ENCODE measurements at regions not wholly inside any gene's neighbourhood (a gene's known extent, or its start where the extent isn't known, plus 50 kb on each side); places are given as distances from the start of the nearest gene placed in this dataset.

DNA sequence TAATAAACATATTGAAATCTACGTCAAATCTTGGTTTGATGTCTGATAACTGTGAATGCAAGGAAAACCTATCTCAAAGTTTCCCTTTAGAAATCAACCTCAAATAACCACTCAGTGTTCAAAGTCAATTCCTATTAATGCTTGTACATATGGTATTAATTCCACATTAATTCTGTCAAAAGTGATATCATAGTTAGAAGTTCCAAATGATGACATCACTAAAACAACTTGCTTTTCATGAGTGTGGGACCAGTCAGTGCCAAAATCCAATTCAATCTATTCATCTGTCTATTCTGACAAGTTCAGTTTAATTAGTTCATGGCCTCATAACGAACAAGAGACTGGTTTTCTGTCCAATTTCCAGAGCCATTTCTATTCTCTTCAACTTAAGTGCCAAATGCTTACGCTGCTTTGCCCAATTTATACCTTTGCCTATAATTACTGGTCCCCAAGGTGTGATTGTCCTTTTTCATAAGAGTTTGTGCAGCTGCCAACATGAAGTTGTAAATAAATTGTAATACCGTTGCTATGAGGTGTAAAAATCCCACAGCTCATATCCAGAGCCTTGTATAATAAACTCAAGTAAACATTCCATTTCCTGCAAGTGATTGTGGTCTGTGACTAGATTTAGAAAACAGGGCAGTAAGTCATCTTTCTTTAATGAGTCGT, 476.2 kb downstream of the RAB28 start:
- no peak for TF ChIP-seq POLR2A (IDR thresholded peaks at IDR 0.05)
- TF ChIP-seq, protein P1, sequence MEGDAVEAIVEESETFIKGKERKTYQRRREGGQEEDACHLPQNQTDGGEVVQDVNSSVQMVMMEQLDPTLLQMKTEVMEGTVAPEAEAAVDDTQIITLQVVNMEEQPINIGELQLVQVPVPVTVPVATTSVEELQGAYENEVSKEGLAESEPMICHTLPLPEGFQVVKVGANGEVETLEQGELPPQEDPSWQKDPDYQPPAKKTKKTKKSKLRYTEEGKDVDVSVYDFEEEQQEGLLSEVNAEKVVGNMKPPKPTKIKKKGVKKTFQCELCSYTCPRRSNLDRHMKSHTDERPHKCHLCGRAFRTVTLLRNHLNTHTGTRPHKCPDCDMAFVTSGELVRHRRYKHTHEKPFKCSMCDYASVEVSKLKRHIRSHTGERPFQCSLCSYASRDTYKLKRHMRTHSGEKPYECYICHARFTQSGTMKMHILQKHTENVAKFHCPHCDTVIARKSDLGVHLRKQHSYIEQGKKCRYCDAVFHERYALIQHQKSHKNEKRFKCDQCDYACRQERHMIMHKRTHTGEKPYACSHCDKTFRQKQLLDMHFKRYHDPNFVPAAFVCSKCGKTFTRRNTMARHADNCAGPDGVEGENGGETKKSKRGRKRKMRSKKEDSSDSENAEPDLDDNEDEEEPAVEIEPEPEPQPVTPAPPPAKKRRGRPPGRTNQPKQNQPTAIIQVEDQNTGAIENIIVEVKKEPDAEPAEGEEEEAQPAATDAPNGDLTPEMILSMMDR (IDR thresholded peaks at IDR 0.05 in 8 of 11, conservative IDR thresholded peaks at IDR 0.05 in 3 of 11) = no peak
